WTC11 (cell line): ENCODE measurements at regions not wholly inside any gene's neighbourhood (a gene's known extent, or its start where the extent isn't known, plus 50 kb on each side); places are given as distances from the start of the nearest gene placed in this dataset.
A peak's percentile ranks its signal among the peaks of the same experiment; 100 is the strongest.

ENCODE experiments used
- ATAC-seq: fragments of 200-7000 bp; cut with Tn5 transposase; 2 replicates; pipeline ENCODE4 v1.10.0; 2021; ENCODE audit warnings: mild to moderate bottlenecking, moderate library complexity
- CTCF ChIA-PET: fragments of 300-600 bp; sonication (Branson Sonifier 250); formaldehyde crosslinking; loops from one replicate; lab custom pipeline; 2021; ENCODE audit warnings: antibody characterized with exemption; lab: Charles Lee
- POLR2A ChIA-PET: fragments of 350-600 bp; sonication (Branson Sonifier 250); formaldehyde crosslinking; loops from one replicate; lab custom pipeline; 2021; ENCODE audit warnings: antibody characterized with exemption; lab: Charles Lee
- DNase-seq: peaks from one replicate; pipeline ENCODE4 v3.0.0; 2021; ENCODE audit warnings: low spot score
- H3K27ac Mint-ChIP-seq: 2 replicates; pipeline ENCODE4 v1.8.0; 2021; ENCODE audit warnings: mixed read lengths
- H3K27me3 Mint-ChIP-seq: 2 replicates; pipeline ENCODE4 v1.8.0; 2021; ENCODE audit warnings: low read depth, mild to moderate bottlenecking, moderate library complexity, mixed read lengths
- H3K36me3 Mint-ChIP-seq: 2 replicates; pipeline ENCODE4 v1.8.0; 2021; ENCODE audit warnings: mixed read lengths
- H3K4me1 Mint-ChIP-seq: 2 replicates; pipeline ENCODE4 v1.8.0; 2022; ENCODE audit warnings: mixed read lengths
- H3K4me3 Mint-ChIP-seq: 2 replicates; pipeline ENCODE4 v1.8.0; 2021; ENCODE audit warnings: mild to moderate bottlenecking, moderate library complexity, mixed read lengths
- H3K9me3 Mint-ChIP-seq: 2 replicates; pipeline ENCODE4 v1.8.0; 2021; ENCODE audit warnings: mixed read lengths
- E2F1 ChIP-seq: sonication (generic); formaldehyde crosslinking; IDR thresholded peaks from 2 replicates; pipeline ENCODE4 v1.8.0; 2022; ENCODE audit warnings: mild to moderate bottlenecking, missing genetic modification reagents
- ERG ChIP-seq: fragments of 250-450 bp; sonication (Bioruptor Pico); IDR thresholded peaks from 2 replicates; pipeline ENCODE4 v1.8.0; 2021; ENCODE audit warnings: mild to moderate bottlenecking
- FOXK1 ChIP-seq: sonication (generic); formaldehyde crosslinking; IDR thresholded peaks from 2 replicates; pipeline ENCODE4 v1.8.0; 2022; ENCODE audit warnings: mild to moderate bottlenecking, moderate library complexity, missing genetic modification reagents
- FOXP4 ChIP-seq: sonication (generic); formaldehyde crosslinking; IDR thresholded peaks from 2 replicates; pipeline ENCODE4 v1.8.0; 2022; ENCODE audit warnings: mild to moderate bottlenecking, missing genetic modification reagents
- GRHL2 ChIP-seq: fragments of 250-450 bp; sonication (Bioruptor Pico); IDR thresholded peaks from 2 replicates; pipeline ENCODE4 v1.8.0; 2022; ENCODE audit warnings: mild to moderate bottlenecking, moderate library complexity; ENCODE audit not compliant: insufficient replicate concordance, severe bottlenecking
- IRF1 ChIP-seq: sonication (generic); formaldehyde crosslinking; IDR thresholded peaks from 2 replicates; pipeline ENCODE4 v1.8.0; 2023; ENCODE audit warnings: missing genetic modification reagents
- NR1H2 ChIP-seq: sonication (generic); formaldehyde crosslinking; IDR thresholded peaks from 2 replicates; pipeline ENCODE4 v1.9.0; 2021; ENCODE audit warnings: mild to moderate bottlenecking, moderate library complexity, missing genetic modification reagents
- NR3C1 ChIP-seq: sonication (generic); formaldehyde crosslinking; conservative IDR thresholded peaks from 2 replicates; pipeline ENCODE4 v1.8.1; 2023; ENCODE audit warnings: low read depth, mild to moderate bottlenecking, missing genetic modification reagents
- RORB ChIP-seq: fragments of 250-450 bp; sonication (Bioruptor Pico); IDR thresholded peaks from 2 replicates; pipeline ENCODE4 v1.9.0; 2021; ENCODE audit warnings: mild to moderate bottlenecking
- ZBTB21 ChIP-seq: sonication (generic); formaldehyde crosslinking; IDR thresholded peaks from 2 replicates; pipeline ENCODE4 v1.8.1; 2023; ENCODE audit warnings: mild to moderate bottlenecking, missing genetic modification reagents, borderline replicate concordance
- ZBTB43 ChIP-seq: sonication (generic); formaldehyde crosslinking; IDR thresholded peaks from 2 replicates; pipeline ENCODE4 v1.8.1; 2023; ENCODE audit warnings: mild to moderate bottlenecking, missing genetic modification reagents
- ZNF219 ChIP-seq: sonication (generic); formaldehyde crosslinking; IDR thresholded peaks from 2 replicates; pipeline ENCODE4 v1.8.0; 2023; ENCODE audit warnings: missing genetic modification reagents, mild to moderate bottlenecking, borderline replicate concordance
- ZNF263 ChIP-seq: sonication (generic); formaldehyde crosslinking; IDR thresholded peaks from 2 replicates; pipeline ENCODE4 v1.8.1; 2022; ENCODE audit warnings: low read depth, mild to moderate bottlenecking, moderate library complexity, missing genetic modification reagents
- ZNF512 ChIP-seq: sonication (generic); formaldehyde crosslinking; IDR thresholded peaks from 2 replicates; pipeline ENCODE4 v1.8.1; 2022; ENCODE audit warnings: missing genetic modification reagents, borderline replicate concordance
- TF ChIP-seq, protein P1 (sequence below): fragments of 250-450 bp; sonication (Bioruptor Pico); IDR thresholded peaks from 2 replicates; pipeline ENCODE4 v2.1.2; 2022; ENCODE audit warnings: mild to moderate bottlenecking, moderate library complexity
- TF ChIP-seq, protein P2 (sequence below): sonication (generic); formaldehyde crosslinking; conservative IDR thresholded peaks from 2 replicates; pipeline ENCODE4 v1.8.1; 2022; ENCODE audit warnings: mild to moderate bottlenecking, missing genetic modification reagents
- TF ChIP-seq, protein P3 (sequence below): sonication (generic); formaldehyde crosslinking; IDR thresholded peaks from 2 replicates; pipeline ENCODE4 v1.8.1; 2023; ENCODE audit warnings: mild to moderate bottlenecking, moderate library complexity, missing genetic modification reagents
- TF ChIP-seq, protein P4 (sequence below): sonication (generic); formaldehyde crosslinking; IDR thresholded peaks from 2 replicates; pipeline ENCODE4 v1.8.0; 2022; ENCODE audit warnings: mild to moderate bottlenecking, missing genetic modification reagents
- TF ChIP-seq, protein P5 (sequence below): fragments of 250-450 bp; sonication (Bioruptor Pico); IDR thresholded peaks from 2 replicates; pipeline ENCODE4 v1.9.0; 2021; ENCODE audit warnings: moderate library complexity, mild to moderate bottlenecking, inconsistent platforms, borderline replicate concordance

GRCh38 chr2:12261986-12262680 lies 454.6 kb upstream of the TRIB2 start (continued):
- TF ChIP-seq GRHL2 (no peak), IRF1 (CRISPR knock-in tag) (no peak)

GRCh38 chr2:12262681-12263436 lies 453.9 kb upstream of the TRIB2 start:
- Mint-ChIP-seq H3K27ac (0 out of 2 replicates have a peak overlapping the region, but pooled peaks have one; percentile 30), H3K36me3 (peaks cover 5% of the 10 kb centered on the region), H3K4me3 (no peak overlapping the region), H3K4me1 (peaks cover 33% of the 10 kb centered on the region), H3K9me3 (peaks cover 8% of the 10 kb centered on the region), H3K27me3 (no peaks in the 10 kb centered on the region)
- DNase-seq: no peak
- CTCF ChIA-PET: no interaction called here
- ATAC-seq: no peak
- POLR2A ChIA-PET: no interaction called here
- TF ChIP-seq ZNF512 (CRISPR knock-in tag): no peak
- no peak for TF ChIP-seq ERG (CRISPR knock-in tag)
- TF ChIP-seq, protein P1, sequence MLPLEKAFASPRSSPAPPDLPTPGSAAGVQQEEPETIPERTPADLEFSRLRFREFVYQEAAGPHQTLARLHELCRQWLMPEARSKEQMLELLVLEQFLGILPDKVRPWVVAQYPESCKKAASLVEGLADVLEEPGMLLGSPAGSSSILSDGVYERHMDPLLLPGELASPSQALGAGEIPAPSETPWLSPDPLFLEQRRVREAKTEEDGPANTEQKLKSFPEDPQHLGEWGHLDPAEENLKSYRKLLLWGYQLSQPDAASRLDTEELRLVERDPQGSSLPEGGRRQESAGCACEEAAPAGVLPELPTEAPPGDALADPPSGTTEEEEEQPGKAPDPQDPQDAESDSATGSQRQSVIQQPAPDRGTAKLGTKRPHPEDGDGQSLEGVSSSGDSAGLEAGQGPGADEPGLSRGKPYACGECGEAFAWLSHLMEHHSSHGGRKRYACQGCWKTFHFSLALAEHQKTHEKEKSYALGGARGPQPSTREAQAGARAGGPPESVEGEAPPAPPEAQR: no peak
- TF ChIP-seq, protein P2, sequence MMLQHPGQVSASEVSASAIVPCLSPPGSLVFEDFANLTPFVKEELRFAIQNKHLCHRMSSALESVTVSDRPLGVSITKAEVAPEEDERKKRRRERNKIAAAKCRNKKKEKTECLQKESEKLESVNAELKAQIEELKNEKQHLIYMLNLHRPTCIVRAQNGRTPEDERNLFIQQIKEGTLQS: no peak
- no peak for TF ChIP-seq ZBTB43 (CRISPR knock-in tag)
- TF ChIP-seq FOXK1 (CRISPR knock-in tag): no peak
- TF ChIP-seq ZNF219 (CRISPR knock-in tag): no peak
- TF ChIP-seq, protein P3, sequence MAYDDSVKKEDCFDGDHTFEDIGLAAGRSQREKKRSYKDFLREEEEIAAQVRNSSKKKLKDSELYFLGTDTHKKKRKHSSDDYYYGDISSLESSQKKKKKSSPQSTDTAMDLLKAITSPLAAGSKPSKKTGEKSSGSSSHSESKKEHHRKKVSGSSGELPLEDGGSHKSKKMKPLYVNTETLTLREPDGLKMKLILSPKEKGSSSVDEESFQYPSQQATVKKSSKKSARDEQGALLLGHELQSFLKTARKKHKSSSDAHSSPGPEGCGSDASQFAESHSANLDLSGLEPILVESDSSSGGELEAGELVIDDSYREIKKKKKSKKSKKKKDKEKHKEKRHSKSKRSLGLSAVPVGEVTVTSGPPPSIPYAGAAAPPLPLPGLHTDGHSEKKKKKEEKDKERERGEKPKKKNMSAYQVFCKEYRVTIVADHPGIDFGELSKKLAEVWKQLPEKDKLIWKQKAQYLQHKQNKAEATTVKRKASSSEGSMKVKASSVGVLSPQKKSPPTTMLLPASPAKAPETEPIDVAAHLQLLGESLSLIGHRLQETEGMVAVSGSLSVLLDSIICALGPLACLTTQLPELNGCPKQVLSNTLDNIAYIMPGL (CRISPR knock-in tag): no peak
- TF ChIP-seq, protein P4, sequence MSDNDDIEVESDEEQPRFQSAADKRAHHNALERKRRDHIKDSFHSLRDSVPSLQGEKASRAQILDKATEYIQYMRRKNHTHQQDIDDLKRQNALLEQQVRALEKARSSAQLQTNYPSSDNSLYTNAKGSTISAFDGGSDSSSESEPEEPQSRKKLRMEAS (CRISPR knock-in tag): no peak
- no peak for TF ChIP-seq NR1H2 (CRISPR knock-in tag)
- TF ChIP-seq RORB (CRISPR knock-in tag): no peak
- no peak for TF ChIP-seq E2F1 (CRISPR knock-in tag)
- no peak for TF ChIP-seq GRHL2
- TF ChIP-seq, protein P5, sequence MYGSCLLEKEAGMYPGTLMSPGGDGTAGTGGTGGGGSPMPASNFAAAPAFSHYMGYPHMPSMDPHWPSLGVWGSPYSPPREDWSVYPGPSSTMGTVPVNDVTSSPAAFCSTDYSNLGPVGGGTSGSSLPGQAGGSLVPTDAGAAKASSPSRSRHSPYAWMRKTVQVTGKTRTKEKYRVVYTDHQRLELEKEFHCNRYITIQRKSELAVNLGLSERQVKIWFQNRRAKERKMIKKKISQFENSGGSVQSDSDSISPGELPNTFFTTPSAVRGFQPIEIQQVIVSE: no peak
- no peak for TF ChIP-seq ZNF263 (CRISPR knock-in tag)
- TF ChIP-seq FOXP4 (CRISPR knock-in tag): no peak
- no peak for TF ChIP-seq ZBTB21
- TF ChIP-seq NR3C1: no peak
